ENCODE measurements at regions not wholly inside any gene's neighbourhood (a gene's known extent, or its start where the extent isn't known, plus 50 kb on each side); places are given as distances from the start of the nearest gene placed in this dataset.

GRCh38 chr13:26948353-26948752 is 187.8 kb upstream of the GPR12 start:
- TF ChIP-seq NONO (IDR thresholded peaks at IDR 0.05; ENCODE audit: low read depth in 2 of 2, low read length in 1 of 2) (no peak), BCL6 (CRISPR knock-in tag; IDR thresholded peaks at IDR 0.05) (no peak), FOS (IDR thresholded peaks at IDR 0.05; ENCODE audit: extremely low read depth, insufficient read length) (no peak), NEUROD1 (IDR thresholded peaks at IDR 0.05; ENCODE audit: borderline replicate concordance, low read depth, low read length, partially characterized antibody) (no peak), ZNF197 (CRISPR knock-in tag; IDR thresholded peaks at IDR 0.05; ENCODE audit: low read depth) (no peak), SIN3B (IDR thresholded peaks at IDR 0.05; ENCODE audit: low read depth) (no peak)
- Histone ChIP-seq H3K4me3 (no peak overlapping the region), H3K9ac (ENCODE audit: insufficient read depth in 1 of 2, low read depth in 2 of 2, low read length in 2 of 2) (no peak overlapping the region), H2AFZ (ENCODE audit: low read depth, low read length) (no peak overlapping the region), H3K27me3 (ENCODE audit: control insufficient read depth in 2 of 2, insufficient read depth in 2 of 2, low read length in 2 of 2) (no peaks in the 10 kb centered on the region), H3K9me1 (ENCODE audit: control insufficient read depth, insufficient read depth, low read length) (no peaks in the 10 kb centered on the region), H4K20me1 (replicated peaks; ENCODE audit: control insufficient read depth, insufficient read depth, low read length) (no peaks in the 10 kb centered on the region), H3K79me2 (ENCODE audit: control insufficient read depth, insufficient read depth, low read length) (no peaks in the 10 kb centered on the region), H3K4me1 (replicated peaks in 1 of 2; ENCODE audit: control insufficient read depth in 2 of 2, insufficient read depth in 2 of 2, low read length in 2 of 2) (peaks cover 7 to 18% of the 10 kb centered on the region in 2 experiments; a peak in 4 of 5 replicates), H3K4me2 (ENCODE audit: insufficient read depth, low read length) (no peak overlapping the region), H3K9me3 (replicated peaks; ENCODE audit: control insufficient read depth, insufficient read depth, low read depth, low read length) (no peaks in the 10 kb centered on the region), H3K36me3 (ENCODE audit: control insufficient read depth, insufficient read depth, low read length) (no peaks in the 10 kb centered on the region), H3K27ac (ENCODE audit: extremely low read depth, low read depth, low read length) (no peak overlapping the region)
- no TSS peak for BruUV-seq (replicated peaks)
- in situ Hi-C loops (cut with MboI) = loop anchor here (5.0 to 25.0 kb wide), 4 partner anchors 34 to 889 kb away; no protein-coding TSS in a partner anchor
- intact Hi-C loops (cut with micrococcal nuclease) = no loop called here
- ChIA-PET POLR2A (no interaction called here), CTCF (ENCODE audit: low intra/inter-chr PET ratio) (no interaction called here)
- ATAC-seq = no peak
- WGBS (ENCODE audit: insufficient coverage, low coverage, missing lambda C conversion rate) = 93% methylated on average over 4 of the region's 4 CpGs
- no peak for DNase-seq (ENCODE audit: extremely low read depth in 1 of 4, low spot score in 3 of 4)
- FAIRE-seq = no peak

Measured in K562 (cell line).